ENCODE measurements at regions not wholly inside any gene's neighbourhood (a gene's known extent, or its start where the extent isn't known, plus 50 kb on each side); places are given as distances from the start of the nearest gene placed in this dataset.

- POLR2A ChIA-PET, result no interaction called here
- BruUV-seq (replicated peaks), result no TSS peak
- Histone ChIP-seq H3K4me3 (no peak overlapping the region), H3K79me2 (ENCODE audit: control insufficient read depth, insufficient read depth, low read length) (no peaks in the 10 kb centered on the region), H3K4me1 (replicated peaks in 1 of 2; ENCODE audit: control insufficient read depth in 2 of 2, insufficient read depth in 2 of 2, low read length in 2 of 2) (no peaks in the 10 kb centered on the region), H3K9ac (ENCODE audit: insufficient read depth in 1 of 2, low read depth in 2 of 2, low read length in 2 of 2) (no peak overlapping the region), H3K36me3 (ENCODE audit: control insufficient read depth, insufficient read depth, low read length) (no peaks in the 10 kb centered on the region), H3K9me1 (ENCODE audit: control insufficient read depth, insufficient read depth, low read length) (no peaks in the 10 kb centered on the region), H3K4me2 (ENCODE audit: insufficient read depth, low read length) (no peak overlapping the region), H2AFZ (ENCODE audit: low read depth, low read length) (no peak overlapping the region), H3K27ac (ENCODE audit: extremely low read depth, low read depth, low read length) (no peak overlapping the region), H4K20me1 (replicated peaks; ENCODE audit: control insufficient read depth, insufficient read depth, low read length) (no peaks in the 10 kb centered on the region), H3K27me3 (ENCODE audit: control insufficient read depth in 2 of 2, insufficient read depth in 2 of 2, low read length in 2 of 2) (no peaks in the 10 kb centered on the region), H3K9me3 (replicated peaks; ENCODE audit: control insufficient read depth, insufficient read depth, low read depth, low read length) (no peaks in the 10 kb centered on the region)
- DNase-seq (ENCODE audit: extremely low read depth in 1 of 4, low spot score in 3 of 4), result no peak
- WGBS (ENCODE audit: insufficient coverage, low coverage, missing lambda C conversion rate), result 0% methylated on average over 1 of the region's 1 CpG
- no peak for FAIRE-seq
- no peak for ATAC-seq
- in situ Hi-C loops (cut with MboI), result no loop called here
- intact Hi-C loops (cut with micrococcal nuclease), result no loop called here
- CTCF ChIA-PET (ENCODE audit: low intra/inter-chr PET ratio), result no interaction called here
- no peak for TF ChIP-seq FUS (optimal IDR thresholded peaks at IDR 0.05; ENCODE audit: low read depth, low read length)
- TF ChIP-seq ZNF780A (CRISPR knock-in tag; IDR thresholded peaks at IDR 0.05), result no peak
Measured at GRCh38 chr2:184256611-184257010, 341.7 kb upstream of the ZNF804A start.

- Histone ChIP-seq H3K4me1 (replicated peaks in 1 of 2; ENCODE audit: control insufficient read depth in 2 of 2, insufficient read depth in 2 of 2, low read length in 2 of 2) (no peaks in the 10 kb centered on the region), H3K4me3 (no peak overlapping the region), H3K9ac (ENCODE audit: insufficient read depth in 1 of 2, low read depth in 2 of 2, low read length in 2 of 2) (no peak overlapping the region), H3K9me3 (replicated peaks; ENCODE audit: control insufficient read depth, insufficient read depth, low read depth, low read length) (peaks cover 1% of the 10 kb centered on the region; the same call in 1 of the 2 replicates), H3K36me3 (ENCODE audit: control insufficient read depth, insufficient read depth, low read length) (no peaks in the 10 kb centered on the region), H3K27ac (ENCODE audit: extremely low read depth, low read depth, low read length) (no peak overlapping the region), H4K20me1 (replicated peaks; ENCODE audit: control insufficient read depth, insufficient read depth, low read length) (no peaks in the 10 kb centered on the region), H3K79me2 (ENCODE audit: control insufficient read depth, insufficient read depth, low read length) (no peaks in the 10 kb centered on the region), H2AFZ (ENCODE audit: low read depth, low read length) (no peak overlapping the region), H3K4me2 (ENCODE audit: insufficient read depth, low read length) (no peak overlapping the region), H3K9me1 (ENCODE audit: control insufficient read depth, insufficient read depth, low read length) (no peaks in the 10 kb centered on the region), H3K27me3 (ENCODE audit: control insufficient read depth in 2 of 2, insufficient read depth in 2 of 2, low read length in 2 of 2) (no peaks in the 10 kb centered on the region)
- FAIRE-seq (no peak), DNase-seq (ENCODE audit: extremely low read depth in 1 of 4, low spot score in 3 of 4) (no peak), ATAC-seq (no peak)
- in situ Hi-C loops (cut with MboI), result no loop called here
- ChIA-PET POLR2A (no interaction called here), CTCF (ENCODE audit: low intra/inter-chr PET ratio) (no interaction called here)
- no TSS peak for BruUV-seq (replicated peaks)
- intact Hi-C loops (cut with micrococcal nuclease), result no loop called here
- TF ChIP-seq ZNF316 (IDR thresholded peaks at IDR 0.05) (no peak), ZNF511 (CRISPR knock-in tag; IDR thresholded peaks at IDR 0.05) (no peak), PHF8 (IDR thresholded peaks at IDR 0.05; ENCODE audit: borderline replicate concordance, low read length) (no peak), DEAF1 (CRISPR knock-in tag; IDR thresholded peaks at IDR 0.05) (no peak), ARNT (IDR thresholded peaks at IDR 0.05) (no peak)
Measured at GRCh38 chr2:184261331-184261730, 337.0 kb upstream of the ZNF804A start.
